AG20443 (cell line): ENCODE measurements at regions not wholly inside any gene's neighbourhood (a gene's known extent, or its start where the extent isn't known, plus 50 kb on each side); places are given as distances from the start of the nearest gene placed in this dataset.
"Not testable (repeated sequence)": the region's sequence is repeated elsewhere in the genome, so short reads cannot be mapped to it uniquely, and the experiment has no call there.

Experiments used
- DNase-seq: peaks from one replicate; pipeline ENCODE4 v3.0.0; 2012; ENCODE audit warnings: low spot score, mixed read lengths

DNA sequence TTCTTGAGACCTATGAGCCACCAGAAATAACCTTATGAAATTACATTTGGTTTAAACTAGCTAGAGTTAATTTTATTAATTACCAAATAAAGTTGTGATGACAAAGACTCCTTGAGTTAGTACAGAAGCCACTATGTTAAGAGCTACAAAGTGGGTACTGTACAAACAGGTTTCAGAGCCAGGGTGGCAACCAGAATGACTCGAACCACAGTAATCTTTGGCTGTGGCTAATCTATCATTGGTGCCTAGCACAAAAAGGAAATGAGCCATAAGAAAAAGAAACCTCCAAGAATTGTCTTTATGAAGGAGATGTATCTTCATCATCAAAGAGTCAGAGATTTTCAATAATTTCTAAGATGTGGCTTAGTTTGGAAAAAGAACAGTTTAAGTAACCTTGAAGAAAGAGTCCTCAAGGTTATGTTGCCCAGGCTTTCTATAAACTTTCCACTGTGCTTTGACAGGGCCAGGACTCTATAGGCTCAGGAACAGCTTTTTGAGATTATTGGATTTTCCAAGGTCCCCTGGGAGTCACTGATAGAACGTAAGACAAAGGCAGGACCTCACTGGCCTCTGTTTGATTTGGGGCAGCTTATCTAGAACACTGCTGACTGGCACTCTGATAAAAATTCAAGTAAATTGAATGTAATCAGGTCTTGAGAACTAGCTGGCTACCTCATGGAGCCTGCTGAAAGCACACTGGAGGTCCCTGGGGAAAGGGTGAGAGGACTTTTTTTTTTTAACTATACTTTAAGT is 777.7 kb downstream of the STIM2 start:
- DNase-seq = no peak

DNA sequence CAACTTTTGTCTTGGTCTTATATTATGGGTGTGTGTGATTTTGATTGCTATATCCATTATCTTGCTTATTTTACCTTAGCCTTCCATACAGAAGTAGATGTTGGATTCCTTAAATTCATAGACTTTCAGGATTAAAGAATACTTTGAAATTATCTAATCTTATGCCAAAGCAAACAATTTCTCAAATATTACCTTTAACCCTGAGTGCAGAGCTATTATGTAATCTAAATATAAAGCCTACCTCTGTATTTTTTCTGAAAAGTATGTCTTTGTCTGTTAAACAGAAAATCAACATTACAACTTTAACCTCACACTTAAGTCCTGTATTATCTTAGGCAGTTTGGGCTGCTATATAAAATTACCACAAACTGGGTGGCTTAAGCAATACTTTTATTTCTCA is 782.5 kb downstream of the STIM2 start:
- DNase-seq = no peak

DNA sequence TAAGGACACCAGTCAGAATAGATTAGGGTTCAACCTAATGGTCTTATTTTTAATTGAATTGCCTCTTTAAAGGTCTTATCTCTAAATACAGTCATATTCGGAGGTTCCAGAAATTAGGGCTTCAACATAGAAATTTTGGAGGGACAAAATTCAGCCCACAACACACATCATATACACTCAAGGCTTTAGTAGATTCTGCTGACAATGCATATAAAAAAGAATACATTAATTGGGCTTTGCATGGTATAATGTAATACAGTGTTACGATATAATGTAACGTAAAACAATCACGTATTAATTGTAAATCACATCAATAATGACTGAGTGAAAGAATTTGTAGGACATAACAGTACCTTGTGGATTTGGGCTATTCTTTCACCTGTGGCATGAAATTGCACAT is 787.8 kb downstream of the STIM2 start:
- no peak for DNase-seq

DNA sequence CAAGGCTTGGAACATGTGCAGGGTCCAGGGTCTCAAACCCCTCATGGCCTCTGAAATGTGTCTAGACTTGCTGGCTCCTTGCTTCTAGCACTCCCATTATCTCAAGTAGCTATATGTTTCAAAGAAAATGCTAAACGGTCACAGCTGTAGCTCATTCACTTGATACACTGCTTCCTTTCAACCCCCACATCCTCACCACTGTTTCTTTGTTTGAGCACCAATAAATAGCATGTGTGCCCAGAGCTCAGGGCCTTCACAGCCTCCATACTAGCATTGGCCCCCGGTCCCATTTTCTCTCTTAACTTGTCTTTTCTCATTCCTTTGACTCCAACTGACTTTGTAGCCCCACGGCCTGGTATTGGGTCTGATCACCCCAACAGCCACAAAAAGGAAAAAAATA is 801.8 kb downstream of the STIM2 start:
- DNase-seq = no peak

DNA sequence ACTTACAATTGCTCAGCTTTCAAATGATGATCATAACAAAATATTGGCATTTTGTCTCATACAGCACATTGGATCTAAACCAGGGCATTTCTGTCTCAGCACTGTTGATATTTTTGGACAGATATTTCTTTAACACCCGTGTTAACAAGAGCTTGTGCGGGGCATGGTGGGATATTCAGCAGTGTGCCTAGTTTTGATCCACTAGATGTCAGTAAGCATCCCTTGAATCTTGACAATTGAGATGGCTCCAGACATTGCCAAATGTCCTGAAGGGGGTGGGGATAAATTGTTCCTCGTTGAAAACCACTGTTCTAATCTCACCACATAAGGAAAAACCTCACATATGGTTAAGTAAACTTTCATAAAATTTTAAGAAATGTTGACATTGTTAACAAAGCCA is 806.3 kb downstream of the STIM2 start:
- no peak for DNase-seq

DNA sequence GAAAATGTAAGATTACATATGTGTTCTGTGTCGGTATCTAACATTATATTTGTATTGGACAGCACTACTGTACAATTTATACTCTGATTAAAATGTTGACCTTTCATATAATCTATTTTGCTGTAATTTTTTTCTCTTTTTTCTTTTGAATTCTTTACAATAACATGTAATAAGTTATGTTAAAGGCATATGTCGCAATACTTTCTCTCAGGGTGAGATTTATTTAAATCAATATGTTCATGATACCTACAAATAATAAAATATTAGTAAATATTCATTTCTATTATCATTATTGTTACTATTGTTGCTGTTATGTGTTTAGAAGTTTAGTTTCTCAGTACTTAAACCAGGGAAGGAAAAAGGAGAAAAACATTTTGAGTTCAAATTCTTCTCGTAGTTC is 807.4 kb downstream of the STIM2 start:
- DNase-seq = no peak

DNA sequence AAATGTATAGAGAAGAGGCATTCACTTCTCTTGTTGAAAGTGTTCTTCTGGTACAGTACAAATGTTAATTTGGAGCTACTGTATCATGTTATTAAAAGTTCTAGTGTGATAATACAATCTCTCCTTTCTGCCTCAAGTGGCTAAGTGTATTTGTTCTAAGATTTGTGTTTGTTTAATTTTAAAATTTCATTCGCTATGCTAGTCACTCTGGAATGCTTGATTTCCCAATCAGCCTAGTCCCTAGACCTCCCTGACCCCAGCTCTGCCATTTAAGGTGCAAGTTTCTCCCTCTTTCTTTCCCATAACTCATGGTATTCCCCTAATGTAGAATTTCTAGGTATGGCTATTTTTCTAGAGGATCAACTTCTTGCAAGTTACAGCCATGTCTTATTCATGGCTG is 817.4 kb downstream of the STIM2 start:
- no peak for DNase-seq

DNA sequence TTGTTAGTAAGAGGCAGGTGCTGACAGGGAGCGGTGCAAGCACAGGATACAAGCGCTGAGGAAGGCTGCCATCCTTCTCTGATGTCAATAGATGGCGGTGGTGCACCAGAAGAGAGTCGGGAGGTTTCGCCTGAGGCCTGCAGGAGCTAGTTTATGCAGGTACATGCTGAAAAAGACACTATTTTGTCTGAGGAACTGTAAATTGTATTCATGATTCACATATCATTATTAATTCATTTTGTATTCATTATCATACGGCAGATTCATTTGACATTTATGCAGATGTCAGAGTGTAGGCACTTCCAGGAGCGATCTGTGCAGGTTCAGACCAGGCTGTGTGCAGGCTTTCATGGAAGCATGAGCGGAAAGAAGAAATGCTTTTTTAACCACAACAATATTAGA is 824.0 kb downstream of the STIM2 start:
- DNase-seq = peak; percentile 34

DNA sequence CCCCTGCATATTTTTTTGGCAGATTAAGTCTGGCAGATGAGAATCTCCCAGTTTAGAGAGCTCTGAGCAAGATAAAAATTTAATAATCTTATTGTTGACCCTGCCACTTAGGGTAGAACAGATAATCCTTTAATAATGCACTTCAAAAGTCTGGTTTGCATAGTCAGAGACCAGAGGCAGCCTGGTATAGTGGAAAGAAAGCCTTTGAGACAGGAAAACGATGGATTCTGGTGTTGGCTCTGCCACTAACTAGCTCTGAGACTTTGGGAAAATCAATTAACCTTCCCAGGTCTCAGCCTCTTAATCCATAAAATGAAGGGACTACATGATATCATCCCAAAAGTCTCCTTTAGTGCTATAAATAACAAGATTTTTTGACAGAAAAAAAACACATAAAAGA is 824.5 kb downstream of the STIM2 start:
- no peak for DNase-seq

DNA sequence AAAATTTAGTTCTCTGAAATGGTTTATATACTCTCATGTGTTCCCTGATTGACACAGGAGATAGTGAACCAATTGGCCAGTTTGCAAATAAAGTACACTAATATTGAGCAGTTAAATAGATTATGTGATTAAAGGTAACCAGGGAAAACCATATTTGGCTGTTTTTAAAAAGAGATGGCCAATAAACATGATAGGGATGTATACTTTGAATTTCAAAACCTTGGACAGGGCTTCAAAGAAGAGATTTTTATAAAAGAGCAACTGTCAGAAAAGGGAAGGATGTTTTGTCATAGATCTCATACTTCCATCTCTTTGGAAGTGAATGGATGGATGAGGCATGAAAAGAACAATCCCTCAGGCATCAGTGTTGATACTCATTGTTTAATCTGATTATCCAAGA is 825.3 kb downstream of the STIM2 start:
- no peak for DNase-seq

DNA sequence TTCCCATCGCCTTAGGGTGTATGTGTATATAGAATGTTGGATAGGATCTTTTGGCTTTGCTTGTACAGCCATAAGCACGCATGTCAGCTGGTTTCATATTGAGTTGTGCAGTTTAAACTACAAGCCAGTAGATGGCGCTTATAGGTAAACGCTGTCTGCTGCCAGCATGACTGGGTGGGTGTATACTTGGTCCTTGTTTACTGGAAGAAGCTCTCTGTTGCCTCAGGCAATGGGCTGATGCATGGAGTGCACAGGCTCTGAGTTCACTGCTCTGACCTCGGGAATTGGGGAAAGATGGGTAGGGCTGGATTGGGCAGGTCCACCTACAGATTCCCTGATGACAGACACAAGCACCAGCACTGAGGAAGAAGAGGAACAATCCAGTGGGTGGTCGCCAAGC is 831.5 kb downstream of the STIM2 start:
- DNase-seq = no peak

DNA sequence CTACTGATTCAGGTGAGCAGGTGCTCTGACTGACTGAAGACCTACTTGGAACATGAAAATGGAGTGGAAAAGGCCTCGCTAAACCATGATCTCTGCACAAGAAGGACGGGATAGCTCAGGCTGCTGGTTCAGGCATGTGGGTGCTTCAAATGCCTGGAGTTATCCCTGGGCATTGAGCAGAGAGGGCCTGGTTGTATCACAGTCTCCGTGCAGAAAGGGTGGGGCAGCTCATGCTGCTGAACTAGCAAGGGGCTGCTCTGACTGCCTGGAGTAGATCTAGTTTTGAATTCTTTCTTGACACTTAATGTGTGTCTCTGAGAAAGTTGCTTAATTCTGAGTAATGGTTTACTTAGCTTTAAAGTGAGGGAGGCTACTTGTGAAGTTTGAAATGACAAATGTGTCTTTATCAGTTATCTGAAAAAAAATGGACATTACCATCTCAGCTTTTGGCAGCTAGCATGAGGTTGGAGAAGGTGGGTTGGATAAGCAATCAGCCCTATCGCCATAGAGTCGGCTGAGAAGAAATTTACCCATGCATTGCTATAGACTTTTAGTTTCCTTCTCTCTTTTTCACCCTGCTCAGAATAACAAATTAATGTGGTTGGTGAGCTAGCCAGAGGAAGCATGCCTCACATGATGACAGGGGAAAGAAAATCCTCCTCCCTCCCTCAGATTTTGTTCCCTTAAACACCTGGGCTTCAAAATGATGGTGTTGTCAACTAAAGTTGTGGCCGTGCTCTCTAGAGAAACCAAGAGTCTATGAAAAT is 832.4 kb downstream of the STIM2 start:
- no peak for DNase-seq

DNA sequence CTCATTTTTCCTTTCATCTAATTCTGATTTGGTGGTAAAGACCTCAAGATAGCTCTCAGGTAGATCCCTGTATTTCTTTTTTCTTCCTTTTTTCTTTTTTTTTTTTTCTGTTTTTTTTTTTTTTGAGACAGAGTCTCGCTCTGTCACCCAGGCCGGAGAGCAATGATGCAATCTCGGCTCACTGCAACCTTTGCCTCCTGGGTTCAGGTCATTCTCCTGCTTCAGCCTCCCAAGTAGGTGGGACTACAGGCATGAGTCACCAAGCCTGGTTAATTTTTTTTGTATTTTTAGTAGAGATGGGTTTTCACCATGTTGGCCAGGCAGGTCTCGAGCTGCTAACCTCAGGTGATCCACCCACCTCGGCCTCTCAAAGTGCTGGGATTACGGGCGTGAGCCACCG is 835.6 kb downstream of the STIM2 start:
- DNase-seq = not testable (repeated sequence)

DNA sequence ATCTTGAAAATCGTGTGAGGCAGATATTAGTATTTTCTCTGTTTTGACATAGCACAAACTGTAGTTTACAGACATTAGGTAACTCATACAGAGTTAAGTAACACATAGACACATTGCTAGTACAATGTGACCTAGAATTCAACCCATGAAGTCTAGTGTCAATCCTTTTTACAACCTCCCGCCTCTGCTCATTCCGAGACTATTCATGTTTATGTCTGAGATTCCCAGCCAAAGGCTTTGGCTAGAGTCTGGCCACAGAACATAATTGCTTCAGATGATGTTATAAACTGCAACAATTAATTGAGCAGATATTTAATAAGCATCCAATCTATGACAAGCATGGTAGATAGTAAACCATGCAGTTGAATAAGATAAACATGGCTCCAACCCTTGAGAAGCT is 841.0 kb downstream of the STIM2 start:
- no peak for DNase-seq

DNA sequence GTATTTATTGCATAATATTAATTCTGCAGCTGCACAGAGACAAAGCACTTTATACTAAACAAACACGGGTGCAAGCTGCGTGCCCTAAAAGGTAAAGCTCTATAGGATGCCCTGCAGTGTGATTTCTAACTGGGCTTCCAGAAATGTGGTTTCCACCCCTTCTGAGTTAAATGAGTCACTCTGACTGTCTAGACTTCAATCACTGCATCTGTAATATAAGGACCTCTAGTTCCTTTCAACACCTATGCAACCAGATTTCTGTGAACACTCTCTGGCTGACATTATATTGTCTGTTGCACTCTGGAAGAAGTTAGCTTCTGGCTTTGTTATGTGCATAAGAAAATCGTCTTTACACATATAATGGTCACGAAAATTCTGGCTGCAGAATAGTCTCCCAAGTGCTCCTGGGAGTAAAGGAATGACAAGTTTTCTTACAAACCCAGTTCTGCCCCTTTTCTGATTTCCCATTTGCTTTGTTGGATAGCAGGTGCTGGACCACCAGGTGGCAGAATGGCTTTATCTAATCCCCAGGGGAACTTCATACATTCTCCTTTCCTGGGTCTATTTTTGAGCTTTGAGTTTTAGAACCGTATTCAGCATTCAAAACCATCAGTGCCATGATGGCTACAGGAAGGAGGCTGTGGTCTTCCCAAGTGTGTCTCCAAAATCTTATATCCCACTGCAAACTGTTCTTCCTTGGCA is 842.2 kb downstream of the STIM2 start:
- DNase-seq = no peak

DNA sequence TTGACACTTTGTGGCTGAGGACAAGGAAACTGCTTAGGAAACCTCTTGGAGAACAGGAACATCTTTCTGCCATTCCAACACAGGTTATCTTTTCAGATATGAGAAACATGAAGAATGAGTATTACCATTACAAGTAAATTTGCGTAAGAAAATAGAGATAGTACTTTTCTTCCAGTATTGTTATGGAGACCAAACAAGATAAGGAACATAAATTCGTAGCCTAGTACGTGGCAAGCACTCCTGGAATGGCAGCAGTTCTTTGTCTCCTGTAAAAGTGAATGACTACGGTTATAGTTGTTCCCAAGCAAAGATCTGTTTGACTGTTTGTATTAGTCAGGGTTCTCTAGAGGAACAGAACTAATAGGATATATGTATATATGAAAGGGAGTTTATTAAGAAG is 843.1 kb downstream of the STIM2 start:
- no peak for DNase-seq

DNA sequence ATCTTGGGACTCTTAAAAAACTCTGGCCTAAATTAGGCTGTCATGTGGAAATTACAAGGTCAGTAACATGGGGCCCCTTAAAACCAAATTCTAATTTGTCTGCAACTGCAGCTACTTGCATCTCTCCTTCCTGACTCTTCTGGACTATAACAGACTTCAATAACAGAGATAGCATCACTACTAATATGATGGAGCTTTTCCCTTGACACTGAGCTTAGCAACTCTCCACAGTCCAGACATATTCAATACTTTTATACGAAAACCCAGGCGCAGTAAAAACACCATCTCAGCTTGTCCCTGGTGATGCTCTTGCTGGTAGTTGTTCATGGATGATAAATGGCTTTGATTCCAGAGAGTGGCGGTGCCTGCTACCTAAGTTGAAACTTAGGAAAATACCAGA is 850.4 kb downstream of the STIM2 start:
- DNase-seq = no peak

DNA sequence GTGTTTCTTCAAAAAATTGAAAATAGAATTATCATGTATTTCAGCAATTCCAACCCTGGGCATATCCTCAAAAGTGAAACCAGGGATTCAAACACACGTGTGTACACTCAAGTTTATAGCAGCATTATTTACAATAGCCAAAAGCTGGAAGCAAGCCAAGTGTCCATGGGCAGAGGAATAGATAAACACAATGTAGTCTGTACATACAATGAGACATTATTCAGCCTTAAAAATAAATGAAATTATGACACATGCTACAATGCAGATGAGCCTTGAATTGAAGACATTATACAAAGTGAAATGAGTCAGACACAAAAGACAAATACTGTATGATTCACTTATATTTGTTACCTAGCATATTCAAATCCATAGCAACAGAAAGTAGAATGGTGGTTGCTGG is 853.4 kb downstream of the STIM2 start:
- no peak for DNase-seq

DNA sequence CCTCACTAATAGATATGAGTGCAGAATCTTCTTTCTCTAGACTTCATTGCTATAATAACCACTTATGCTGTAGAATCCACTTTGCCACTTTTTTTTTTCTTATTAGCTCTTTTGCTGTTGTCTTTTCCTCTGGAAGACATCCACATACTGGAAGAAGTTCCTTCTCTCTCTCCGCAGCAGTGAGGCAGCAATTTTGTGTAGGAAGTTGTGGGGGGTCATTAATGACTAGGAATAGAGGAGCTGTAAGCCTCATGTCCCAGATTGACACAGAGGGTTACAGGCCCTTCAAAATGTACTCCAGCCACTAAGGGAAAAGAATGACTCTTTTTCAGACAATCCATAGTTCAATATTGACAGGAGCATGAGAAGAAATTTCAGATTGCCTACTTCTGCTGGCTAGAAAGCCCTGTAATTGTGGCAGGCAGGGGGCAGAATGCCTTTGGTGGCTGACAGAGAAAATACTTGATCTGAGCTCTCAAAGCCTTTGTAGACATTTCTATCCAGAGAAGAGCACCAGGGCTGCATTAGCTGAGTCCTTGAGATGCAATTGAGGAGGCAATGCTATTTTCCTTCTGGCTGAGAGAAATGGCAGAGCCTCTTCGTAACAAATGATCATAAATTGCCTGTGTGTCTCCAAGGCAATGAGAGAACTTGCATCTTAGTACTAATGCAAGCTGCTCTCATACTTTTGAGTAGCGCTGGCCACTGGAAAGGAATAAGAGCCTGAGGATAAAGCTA is 856.2 kb downstream of the STIM2 start:
- no peak for DNase-seq

DNA sequence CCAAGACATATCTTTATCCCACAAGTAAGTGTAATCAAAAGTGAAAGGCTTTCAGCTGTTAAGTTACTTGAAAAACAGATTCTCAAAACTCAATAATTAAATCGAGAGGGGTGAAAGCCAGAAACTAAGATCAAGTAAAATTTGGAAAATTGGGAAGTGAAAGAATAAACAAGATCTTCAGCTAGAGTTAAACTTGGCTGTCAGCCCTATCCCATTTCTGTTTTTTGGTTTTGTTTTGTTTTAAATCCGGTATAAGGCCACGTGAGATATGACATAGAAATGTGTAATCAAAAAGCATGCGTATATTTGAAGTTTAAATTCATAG is 856.8 kb downstream of the STIM2 start:
- DNase-seq = no peak

DNA sequence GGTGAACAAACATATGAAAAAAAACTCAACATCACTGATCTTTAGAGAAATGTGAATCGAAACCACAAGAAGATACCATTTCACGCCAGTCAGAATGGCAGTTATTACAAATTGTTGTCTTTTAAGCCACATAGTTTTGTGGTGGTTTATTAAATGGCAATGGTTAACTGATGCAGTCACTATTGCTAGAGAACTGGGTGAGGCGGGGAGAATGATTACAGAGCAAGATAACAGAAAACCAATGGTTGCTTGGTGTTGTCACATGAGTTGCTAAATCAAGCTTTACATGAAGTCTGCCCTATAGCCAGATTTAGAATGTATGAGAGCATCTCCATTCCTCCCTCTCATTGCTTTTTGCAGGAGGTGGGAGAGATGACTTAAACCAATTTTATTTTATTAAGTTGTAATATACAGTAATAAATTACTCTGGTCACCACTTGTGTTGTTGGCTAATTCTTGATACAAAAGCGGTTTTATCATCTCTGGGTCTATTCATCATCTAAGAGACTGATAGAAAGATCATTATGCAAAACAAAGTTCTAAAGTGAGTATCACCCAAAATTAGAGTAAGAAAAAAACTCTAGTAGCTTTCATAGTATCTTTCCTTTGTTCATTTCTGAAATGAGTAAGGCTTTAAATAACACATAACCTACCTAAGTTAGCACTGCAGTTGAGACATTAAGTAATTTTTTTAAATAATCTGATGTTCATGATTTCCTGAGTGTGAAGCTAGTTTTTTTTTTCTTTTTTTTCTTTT is 859.5 kb downstream of the STIM2 start:
- DNase-seq = no peak

DNA sequence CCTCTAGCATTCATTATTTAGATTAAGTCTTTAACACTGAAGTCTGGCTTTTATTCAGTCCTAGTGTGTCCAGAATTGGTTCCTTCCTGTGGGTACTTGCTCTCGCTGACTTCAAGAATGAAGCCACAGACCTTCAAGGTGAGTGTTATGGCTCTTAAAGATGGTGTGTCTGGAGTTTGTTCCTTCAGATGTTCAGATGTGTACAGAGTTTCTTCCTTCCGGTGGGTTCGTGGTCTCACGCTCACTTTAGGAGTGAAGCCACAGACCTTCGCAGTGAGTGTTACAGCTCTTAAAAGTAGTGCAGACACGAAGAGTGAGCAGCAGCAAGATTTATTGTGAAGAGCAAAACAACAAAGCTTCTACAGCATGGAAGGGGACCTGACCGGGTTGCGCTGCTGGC is 860.6 kb downstream of the STIM2 start:
- DNase-seq = no peak
